Kidney tubule cell (primary cell): ENCODE measurements at regions not wholly inside any gene's neighbourhood (a gene's known extent, or its start where the extent isn't known, plus 50 kb on each side); places are given as distances from the start of the nearest gene placed in this dataset.
"Not testable (repeated sequence)": the region's sequence is repeated elsewhere in the genome, so short reads cannot be mapped to it uniquely, and the experiment has no call there.

Experiments used
- DNase-seq: peaks from one replicate; pipeline ENCODE4 v3.0.0-alpha.2; 2018; ENCODE audit warnings: low spot score

DNA sequence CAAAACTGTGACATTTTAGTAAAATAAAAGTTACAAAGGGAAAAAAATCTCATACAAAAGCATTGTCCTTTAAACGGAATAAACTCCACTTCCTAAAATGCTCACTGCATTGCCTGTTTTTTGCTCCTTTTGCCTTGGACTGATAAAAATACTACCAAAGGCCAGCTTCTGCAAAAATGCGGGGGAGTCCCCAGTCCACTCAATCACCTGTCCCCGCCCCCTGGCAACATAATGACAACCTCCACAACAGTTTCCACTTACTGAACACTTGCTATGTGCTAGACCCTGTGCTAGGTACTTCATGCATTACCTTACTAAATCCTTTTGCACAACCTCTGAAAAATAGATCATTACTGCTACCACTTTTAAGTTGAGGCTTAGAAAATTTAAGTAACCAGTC is 172.7 kb upstream of the CCL2 start:
- DNase-seq, result no peak

DNA sequence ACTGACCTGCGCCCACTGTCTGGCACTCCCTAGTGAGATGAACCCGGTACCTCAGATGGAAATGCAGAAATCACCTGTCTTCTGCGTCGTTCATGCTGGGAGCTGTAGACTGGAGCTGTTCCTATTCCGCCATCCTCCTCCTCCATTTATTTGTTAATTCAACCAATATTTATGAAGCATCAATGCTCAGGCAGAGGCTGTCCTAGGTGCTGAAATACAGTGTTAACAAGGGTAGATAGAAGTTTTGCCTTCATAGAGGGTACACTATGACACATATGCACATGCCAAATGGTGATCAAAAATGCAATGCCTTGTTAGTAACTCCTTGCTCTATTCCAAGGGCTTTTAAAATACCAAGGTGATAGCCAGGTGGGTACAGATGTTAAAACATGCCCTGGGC is 166.0 kb upstream of the CCL2 start:
- not testable (repeated sequence) for DNase-seq

DNA sequence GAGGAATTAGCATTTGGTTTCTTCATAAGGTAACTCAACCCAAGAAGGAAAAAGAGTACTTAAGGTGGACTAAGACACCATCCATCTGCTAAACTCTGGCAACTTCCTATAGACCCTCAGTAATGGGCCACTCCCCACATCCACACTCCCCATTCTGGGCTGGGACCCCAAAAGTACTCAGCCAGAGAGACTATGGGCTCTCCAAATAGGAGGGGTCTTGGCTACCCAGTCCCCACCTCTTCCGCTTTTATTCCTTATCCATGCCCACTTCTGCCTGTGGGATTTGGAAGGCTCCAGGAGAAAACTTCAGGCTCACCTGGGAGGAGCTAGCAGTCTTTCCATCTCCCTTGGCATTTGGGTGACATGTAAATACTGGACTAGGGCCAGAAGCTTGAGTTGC is 164.5 kb upstream of the CCL2 start:
- DNase-seq, result no peak

DNA sequence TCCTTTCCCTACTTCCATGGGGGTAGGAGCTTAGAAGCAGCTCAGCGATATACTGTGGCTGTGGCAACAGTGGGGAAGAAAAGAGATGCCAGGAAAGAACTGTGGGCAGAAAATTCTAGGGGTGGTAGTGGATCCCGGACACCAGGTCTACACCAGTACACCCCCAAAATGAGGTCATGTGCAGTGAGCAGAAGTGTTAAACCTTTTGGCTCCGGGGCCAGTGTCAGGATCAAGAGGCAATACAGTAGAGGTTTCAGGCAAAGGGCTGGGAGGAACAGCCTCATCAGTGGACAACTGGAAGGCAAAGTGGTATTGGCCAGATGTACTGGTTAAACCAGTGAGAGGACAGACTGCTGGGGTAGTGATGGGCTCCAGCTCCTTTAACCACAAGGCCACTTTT is 163.1 kb upstream of the CCL2 start:
- no peak for DNase-seq

DNA sequence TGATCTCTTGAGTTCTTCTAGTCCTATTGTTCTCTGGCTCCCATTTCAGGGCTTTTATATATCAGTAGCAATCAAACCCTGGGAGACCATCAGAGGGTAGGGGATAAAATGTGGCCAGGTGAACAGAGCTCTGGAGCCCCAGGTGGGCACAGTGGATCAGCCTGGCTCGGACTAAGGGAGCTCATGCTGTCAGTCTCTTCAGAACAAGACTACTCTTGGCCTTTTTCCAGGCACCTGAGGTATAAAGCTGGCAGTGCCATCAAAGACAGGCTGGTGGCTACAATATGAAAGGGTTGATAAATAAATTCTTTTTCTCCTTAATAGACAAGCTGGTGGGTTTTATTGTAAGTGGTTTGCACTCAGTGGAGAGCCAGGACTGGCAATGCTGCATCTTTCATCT is 160.0 kb upstream of the CCL2 start:
- no peak for DNase-seq

DNA sequence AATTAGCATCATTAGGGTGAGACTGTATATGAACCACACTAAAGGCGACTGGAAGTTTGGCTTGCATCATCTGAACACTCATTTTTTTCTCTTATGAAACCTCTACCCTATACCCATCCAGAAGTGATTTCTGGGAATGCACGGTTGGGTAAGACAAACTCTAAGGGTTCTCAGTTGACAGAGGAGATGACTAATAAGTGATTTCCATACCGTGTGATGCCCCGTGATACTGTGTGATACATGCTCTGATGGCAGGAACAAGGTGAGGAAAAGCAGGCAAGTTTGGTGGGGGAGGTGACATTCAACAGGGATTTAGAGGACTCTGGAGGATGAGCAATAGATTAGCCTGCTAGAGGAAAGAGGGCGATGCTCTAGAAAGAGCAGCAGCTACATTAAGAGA is 156.4 kb upstream of the CCL2 start:
- DNase-seq, result peak; percentile 46

DNA sequence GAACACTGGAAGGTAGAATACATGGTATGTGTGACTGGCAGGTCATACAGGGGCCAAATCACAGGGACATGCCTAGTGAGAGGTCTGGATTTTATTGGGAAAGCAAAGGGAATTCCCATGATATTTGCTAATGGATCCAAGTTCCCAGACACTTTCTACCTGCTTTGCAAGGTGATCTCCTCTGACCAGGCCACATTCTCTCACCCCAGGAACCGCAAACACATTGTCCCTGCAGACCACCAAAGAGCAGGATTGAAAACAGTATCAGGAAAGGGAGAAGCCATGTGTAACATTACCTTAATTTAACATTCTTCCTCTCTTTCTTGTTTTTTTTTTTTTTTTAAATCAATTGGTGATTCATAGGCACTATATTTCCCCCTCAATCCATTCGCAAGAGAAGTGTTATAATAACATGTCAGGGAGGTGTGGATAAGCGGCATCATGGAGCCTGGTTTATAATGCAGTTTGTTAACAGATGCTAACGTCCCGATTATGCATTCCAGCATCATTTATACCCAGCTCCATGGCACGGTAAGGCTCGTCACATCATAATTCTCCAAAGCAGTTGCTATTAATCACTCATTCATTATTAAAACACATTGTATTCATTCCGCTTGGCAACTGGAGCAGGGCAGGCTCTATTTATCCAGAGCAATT is 155.1 kb upstream of the CCL2 start:
- no peak for DNase-seq

DNA sequence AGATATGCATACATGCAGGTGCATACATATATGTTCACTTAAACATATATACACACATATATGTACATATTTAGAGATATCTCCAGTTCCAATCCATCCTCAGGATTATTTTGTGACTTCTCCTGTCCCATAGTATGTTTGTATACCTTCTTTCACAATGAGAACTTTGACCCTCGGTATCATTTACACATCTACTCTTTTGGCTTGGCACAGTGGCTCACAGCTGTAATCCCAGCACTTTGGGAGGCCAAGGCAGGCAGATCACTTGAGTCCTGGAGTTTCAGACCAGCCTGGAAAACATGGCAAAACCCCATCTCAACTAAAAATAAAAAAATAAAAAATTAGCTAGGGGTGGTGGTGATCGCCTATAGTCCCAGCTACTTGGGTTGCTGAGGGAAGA is 148.1 kb upstream of the CCL2 start:
- DNase-seq, result no peak

DNA sequence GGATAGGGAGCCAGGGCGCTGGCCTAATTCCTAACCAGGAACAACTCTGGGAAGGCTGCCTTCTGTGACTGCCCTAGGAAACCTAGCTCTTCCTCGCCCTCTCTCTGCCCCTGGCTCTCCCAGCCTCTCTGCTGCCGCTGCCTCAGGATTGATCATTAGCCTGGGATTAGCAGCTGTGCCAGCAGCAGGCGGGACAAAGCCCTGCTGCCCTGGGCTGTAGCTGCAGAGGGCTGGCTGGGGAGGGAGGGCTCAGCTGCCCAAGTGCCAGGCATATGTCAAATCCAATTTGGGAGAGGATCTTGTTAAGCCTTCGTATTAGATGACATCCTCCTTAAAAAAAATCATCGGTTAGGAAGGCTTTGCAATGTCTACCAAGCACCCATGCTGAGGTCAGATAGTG is 144.8 kb upstream of the CCL2 start:
- DNase-seq, result peak; percentile 28

DNA sequence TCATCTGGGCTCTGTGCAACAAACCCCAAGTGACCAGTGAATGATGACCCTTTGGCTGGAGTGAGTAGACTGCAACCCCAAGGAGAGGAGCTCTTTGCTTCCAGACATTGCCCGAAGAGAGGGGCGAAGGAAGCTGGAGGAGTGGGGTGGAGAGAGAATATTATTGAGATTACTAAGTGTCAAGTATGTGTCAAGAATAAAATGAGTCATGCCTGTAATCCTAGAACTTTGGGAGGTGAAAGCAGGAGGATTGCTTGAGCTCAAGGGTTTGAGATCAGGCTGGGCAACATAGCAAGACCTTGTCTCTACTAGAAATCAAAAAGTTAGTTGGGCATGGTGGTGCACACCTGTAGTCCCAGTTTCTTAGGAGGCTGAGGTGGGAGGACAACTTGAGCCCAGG is 142.0 kb upstream of the CCL2 start:
- no peak for DNase-seq

DNA sequence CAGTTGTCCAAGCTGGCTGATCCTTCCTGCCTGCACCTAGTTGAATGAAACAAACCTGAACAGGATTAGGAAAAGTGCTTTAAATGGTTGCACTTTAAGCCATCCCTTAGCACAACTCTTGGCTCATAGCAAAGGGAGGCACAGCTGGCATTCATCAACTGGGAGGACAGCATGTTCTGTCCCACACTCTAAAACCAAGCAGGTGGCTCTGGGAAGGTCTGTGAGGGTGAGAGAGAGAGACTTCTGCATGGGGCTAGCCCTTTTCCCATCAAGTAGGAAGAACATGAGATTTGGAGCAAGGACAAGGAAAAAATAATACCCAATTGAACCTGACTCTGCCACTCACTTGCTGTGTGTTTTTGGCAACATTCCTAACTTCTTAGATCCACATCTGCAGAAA is 140.9 kb upstream of the CCL2 start:
- no peak for DNase-seq

DNA sequence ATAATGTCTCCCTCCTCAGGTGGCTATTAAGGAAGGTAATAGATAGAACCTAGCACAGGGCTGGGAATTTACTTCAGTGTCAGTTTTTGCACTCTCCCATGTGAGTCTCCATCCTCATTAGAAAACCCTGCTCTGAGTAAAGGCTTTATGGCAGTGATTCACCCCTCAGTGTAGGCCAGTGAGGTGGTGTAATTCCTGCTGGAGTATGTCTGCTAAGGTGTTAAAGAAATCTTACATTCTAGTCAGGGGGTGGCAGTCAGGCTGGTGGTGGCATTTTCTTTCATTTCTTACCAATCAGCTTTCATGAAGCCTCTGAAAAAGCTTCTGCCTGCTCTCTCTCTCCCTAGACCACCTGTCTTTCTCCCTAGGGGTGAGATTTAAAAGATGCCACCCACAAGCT is 138.8 kb upstream of the CCL2 start:
- no peak for DNase-seq

DNA sequence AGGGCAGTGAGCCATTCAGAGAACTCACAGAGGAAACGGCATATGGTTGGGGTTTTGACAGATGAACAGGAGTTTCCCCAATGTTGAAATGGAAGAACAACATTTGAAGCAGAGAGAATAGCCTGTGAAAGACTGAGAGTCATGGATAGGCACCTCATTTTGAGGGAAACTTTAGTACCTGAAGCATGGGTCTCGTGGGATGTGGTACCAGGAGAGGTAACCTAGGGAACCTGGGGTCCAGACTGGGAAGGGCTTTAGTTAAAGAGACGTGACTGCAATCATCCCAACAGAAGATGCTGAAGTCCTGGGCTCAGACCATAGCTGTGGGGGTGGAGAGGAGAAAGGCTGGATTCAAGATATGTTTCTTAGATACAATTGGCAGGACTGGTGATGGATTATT is 137.8 kb upstream of the CCL2 start:
- DNase-seq, result no peak

DNA sequence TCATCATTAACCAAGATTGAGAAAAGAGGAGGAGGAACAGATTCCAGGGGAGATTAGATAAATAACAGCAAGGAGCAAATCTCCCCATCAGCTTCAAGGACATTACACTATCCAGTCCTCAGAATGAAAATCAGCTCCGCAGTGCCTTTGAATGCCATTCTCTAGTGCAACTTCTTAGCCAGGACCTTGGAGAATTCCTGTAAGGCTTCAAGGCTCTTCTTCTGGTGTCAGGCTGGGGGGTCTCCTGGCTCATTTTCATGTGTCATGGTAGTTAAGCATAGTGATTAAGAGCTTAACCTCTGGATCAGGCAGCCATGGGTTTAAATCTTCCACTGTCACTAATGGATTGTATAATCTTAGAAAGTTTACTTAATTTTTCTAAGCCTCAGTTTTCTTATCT is 137.3 kb upstream of the CCL2 start:
- DNase-seq, result no peak

DNA sequence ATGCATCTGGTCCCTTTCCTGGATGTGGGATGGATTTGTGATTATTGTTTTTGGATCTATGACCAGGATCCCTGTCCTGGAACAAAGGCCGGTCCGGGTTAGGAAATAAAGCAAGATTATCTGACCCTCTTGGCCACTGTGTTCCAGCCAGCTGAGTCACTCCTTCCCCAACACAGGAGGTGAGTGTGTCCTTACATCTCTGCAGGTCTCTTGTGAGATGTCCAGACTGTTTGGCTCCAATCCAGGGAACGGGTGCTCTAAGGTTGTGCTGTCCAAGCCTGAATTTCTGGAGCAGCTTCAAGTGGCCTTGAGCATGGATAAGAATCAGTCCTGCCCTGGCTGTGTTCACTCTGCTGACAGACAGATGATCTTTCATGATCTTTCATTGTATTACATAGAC is 136.5 kb upstream of the CCL2 start:
- no peak for DNase-seq

DNA sequence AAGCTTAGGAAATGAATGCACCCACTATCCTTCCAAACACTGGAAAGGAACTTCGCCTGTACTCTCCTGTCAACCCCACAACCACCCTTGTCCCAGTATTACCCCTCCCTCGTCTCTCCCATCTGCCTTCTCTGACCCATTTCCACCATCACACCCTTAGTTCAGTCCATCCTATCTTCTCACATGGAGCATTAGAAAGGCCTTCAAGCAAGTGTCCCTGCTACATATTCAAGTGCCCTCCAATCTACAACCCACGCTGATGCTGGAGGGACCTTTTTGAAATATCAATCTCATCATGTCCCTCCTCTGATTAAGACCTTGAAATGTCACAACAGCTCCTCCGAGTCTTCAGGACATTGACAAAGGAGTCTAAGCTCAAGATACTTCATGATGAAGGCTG is 133.8 kb upstream of the CCL2 start:
- no peak for DNase-seq

DNA sequence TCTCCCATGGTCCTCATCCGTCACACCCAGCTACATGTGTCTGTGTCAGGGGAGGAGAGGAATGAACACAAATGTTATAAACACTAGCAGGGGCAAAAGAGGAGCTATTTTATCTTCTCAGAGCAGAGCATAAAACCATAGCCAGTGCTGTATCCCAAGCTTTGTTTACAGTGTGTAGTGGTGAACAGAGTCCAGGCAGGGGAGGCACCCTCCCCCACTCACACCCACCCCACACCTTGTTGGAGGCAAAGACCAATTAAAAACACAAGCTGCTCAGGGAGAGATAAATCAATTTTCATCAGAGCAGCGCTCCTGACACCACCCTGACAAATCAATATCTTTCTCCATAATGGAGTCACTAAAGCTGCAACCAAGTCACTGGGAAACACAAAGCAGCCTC is 132.6 kb upstream of the CCL2 start:
- DNase-seq, result no peak

DNA sequence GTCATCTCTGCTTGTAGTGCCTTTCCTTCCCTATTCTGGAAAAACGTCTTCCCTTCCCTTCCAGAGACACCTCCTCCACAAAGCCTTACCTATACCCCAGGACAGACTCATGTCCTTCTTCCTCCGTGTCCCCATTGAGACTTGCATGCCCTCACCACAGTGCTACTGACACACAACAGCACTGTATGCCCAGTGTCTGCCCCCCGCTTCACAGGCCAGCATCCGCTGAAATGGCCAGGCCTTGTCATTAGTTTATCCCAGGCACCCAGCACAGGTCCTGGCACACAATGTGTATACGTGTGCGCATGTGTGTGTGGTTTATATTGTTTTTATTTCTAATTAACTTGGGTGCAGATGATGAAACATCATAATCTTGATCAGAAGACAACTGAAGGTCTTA is 130.1 kb upstream of the CCL2 start:
- DNase-seq, result no peak

DNA sequence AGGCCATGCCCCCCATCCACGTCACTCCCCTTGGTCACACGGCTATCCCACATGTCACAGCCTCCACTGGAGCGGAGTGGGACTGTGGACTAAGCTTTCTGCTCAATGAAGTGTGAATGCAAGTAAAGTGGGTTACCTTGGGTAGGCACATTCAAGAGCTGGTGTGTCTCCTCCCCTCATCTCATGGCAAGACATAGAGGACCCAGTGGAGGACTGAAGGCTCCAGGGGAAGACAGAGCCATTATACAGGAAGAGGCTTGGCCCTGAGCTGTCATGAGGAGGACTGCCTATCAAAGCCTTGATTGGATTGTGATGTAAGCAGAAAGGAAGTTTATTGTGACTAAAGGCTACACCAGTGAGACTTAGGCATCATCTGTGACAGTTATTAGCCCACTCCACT is 129.2 kb upstream of the CCL2 start:
- no peak for DNase-seq

DNA sequence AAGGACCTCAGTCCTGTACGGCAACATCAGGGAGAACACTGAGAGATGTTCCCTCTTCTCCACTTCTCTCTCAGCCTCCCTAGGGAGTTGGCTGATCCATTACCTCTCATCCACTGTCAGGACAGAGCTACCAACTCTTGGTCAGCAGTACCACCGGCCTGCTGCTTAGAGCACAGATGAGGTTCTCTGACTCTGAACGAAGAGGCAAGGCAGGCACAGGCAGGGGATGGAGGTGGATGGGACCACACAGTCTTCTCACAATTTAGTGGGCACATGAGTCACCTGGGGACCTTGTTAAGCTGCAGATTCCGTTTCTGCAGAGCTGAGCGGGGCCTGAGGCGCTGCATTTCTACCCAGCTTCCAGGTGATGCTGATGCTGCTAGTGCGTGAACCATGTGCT is 128.6 kb upstream of the CCL2 start:
- DNase-seq, result no peak

DNA sequence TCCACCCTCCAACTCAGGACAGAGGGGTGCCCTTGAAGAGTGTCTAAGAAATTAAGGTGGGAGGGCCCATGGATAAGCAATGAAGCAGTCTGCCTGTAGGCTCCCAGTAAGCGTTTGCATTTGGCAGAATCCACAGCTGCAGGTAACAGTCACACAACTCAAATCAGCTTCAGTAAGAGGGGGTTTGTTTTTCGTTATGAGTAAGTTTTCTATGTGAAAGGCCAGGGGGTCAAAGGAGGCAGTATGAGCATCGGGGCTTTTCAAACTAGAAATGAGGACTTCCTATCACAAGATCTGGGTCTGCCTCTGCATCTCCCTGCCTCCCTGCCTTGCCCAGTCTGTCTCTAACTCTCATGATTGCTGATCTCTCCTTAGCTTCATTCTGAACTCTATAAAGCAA is 128.1 kb upstream of the CCL2 start:
- DNase-seq, result no peak

DNA sequence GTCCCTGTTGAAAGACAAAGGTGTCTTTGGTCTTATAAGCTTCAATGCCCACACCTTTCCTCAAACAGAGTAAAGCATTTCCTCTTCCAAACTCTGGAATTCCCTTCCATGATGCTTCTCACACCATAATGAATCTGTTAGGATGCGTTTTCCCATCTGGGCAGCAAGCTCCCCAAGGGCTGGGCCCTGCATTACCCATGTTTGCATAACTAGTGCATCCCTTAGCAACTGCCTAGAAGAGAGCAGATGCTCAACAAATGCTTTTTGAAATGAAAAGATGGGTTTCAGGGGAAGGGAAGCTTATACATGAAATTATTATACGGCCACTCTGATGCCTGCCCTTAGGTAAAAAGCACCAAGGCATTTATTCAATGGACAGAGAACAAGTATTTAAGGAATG is 124.5 kb upstream of the CCL2 start:
- DNase-seq, result no peak

DNA sequence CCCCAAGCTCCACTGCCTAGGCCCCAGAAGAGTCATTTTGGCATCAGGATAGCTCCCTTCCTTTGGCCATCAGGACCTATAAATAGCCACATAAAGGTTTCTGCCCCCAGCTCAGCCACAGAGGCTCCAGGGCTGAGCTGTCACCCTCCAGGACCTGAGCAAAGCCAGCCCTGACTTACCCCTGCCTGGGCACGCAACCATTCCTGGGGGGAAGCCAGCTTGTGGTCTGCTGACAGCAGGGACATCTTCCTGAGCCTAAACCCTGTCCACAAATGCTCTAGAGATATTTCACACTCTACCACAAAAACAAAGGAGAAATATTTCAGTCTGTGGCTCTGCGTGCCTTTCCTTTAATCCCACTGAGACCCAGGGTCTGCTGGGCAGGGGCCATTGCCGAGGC is 123.7 kb upstream of the CCL2 start:
- no peak for DNase-seq

DNA sequence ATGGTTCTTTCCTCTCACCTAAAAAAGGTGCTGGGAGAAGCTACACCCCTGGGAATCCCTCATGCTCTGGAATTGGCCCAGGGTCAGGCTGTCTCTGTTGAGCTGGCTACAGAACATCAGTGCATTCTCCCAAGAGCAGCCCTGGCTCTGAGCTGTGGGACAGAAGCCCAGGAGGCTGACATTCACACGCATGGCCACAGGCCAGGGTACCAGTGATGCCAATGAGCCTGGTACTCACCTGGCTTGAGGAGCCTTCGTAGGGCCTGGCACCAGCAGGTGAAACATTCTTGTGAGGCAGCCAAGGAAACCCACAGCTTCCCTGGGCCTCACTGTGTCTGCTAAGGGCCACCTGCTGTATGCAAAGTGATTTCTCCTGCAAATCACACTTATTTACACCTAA is 121.7 kb upstream of the CCL2 start:
- no peak for DNase-seq

DNA sequence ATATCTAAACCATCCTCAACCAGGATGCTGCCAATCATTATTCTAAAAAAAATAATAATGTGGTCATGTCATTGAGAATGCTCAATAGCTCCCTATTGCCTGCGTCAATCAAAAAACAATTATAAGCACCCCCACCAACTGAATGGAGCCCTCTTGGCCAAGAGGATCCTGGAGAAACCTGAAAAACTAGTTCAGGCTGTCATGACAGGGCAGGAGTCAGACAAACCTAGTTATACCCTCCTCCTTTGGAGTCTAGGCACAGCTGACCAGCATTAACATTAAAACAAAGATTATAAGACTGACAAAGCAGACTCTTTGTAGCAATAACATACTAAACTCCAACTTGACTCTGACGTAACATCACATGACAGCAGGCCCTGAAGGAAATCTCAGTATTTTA is 119.2 kb upstream of the CCL2 start:
- no peak for DNase-seq
